Neural crest cell (in vitro differentiated cells): ENCODE measurements at regions not wholly inside any gene's neighbourhood (a gene's known extent, or its start where the extent isn't known, plus 50 kb on each side); places are given as distances from the start of the nearest gene placed in this dataset.
A peak's percentile ranks its signal among the peaks of the same experiment; 100 is the strongest.

Experiments
- DNase-seq: peaks from one replicate; pipeline ENCODE4 v3.0.0; 2021; ENCODE audit warnings: low read depth, mixed read lengths, low spot score
- H3K27ac Mint-ChIP-seq: one replicate; pipeline ENCODE4 v1.8.0; 2021; ENCODE audit warnings: mild to moderate bottlenecking, mixed read lengths; ENCODE audit not compliant: unreplicated experiment
- H3K27me3 Mint-ChIP-seq: 2 replicates; pipeline ENCODE4 v1.8.0; 2021; ENCODE audit warnings: low read depth, mild to moderate bottlenecking, mixed read lengths
- H3K36me3 Mint-ChIP-seq: 2 replicates; pipeline ENCODE4 v1.8.0; 2021; ENCODE audit warnings: low read depth, mild to moderate bottlenecking, mixed read lengths
- H3K4me1 Mint-ChIP-seq: 2 replicates; pipeline ENCODE4 v1.8.0; 2021; ENCODE audit warnings: mixed read lengths
- H3K4me3 Mint-ChIP-seq: one replicate; pipeline ENCODE4 v1.8.0; 2021; ENCODE audit warnings: mild to moderate bottlenecking, mixed read lengths
- H3K9me3 Mint-ChIP-seq: 2 replicates; pipeline ENCODE4 v1.8.0; 2021; ENCODE audit warnings: mixed read lengths
- TF ChIP-seq, protein P1 (sequence below): fragments of 200-600 bp; sonication (generic); conservative IDR thresholded peaks from 2 replicates; pipeline ENCODE4 v1.5.0; 2021; ENCODE audit warnings: antibody characterized with exemption, mild to moderate bottlenecking

DNA sequence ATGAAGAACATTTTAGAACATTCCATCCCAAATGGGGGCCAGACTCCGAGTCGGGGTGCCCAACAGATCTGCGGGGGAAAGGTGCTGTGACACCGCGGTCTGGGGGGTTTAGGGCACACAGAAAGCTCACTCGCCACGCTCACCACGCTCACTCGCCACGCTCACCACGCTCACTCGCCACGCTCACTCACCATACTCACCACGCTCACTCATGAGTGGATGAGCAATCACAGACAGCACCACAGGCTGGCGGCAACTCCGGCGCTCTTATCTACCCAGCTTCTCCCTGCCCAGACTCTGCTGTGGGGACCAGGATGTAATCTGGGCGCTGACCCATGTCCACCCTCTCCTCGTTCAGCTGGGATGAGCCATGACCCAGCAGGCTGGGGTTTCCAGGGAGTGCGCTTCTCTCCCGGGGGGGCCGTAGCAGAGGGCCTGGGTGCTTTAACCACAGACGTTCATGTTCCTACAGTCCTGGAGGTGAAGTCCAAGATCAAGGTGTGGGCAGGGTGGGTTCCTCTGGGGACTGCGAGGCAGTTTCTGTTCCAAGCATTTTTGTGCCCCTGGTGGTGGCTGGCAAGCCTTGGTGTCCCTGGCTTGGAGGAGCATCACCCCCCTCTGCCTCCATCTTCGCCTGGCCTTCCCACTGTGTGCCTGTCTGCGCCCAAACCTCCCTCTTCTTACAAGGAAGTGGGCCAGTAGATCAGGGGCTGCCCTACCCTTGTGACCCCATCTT is 141.2 kb downstream of the CTTN start:
- Mint-ChIP-seq H3K27me3 (peaks cover 2% of the 10 kb centered on the region), H3K27ac (peak overlapping the region; percentile 81), H3K9me3 (peaks cover 5% of the 10 kb centered on the region), H3K4me1 (peaks cover 4% of the 10 kb centered on the region), H3K4me3 (no peak overlapping the region), H3K36me3 (peaks cover 4% of the 10 kb centered on the region)
- TF ChIP-seq, protein P1, sequence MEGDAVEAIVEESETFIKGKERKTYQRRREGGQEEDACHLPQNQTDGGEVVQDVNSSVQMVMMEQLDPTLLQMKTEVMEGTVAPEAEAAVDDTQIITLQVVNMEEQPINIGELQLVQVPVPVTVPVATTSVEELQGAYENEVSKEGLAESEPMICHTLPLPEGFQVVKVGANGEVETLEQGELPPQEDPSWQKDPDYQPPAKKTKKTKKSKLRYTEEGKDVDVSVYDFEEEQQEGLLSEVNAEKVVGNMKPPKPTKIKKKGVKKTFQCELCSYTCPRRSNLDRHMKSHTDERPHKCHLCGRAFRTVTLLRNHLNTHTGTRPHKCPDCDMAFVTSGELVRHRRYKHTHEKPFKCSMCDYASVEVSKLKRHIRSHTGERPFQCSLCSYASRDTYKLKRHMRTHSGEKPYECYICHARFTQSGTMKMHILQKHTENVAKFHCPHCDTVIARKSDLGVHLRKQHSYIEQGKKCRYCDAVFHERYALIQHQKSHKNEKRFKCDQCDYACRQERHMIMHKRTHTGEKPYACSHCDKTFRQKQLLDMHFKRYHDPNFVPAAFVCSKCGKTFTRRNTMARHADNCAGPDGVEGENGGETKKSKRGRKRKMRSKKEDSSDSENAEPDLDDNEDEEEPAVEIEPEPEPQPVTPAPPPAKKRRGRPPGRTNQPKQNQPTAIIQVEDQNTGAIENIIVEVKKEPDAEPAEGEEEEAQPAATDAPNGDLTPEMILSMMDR: no peak
- DNase-seq: no peak

DNA sequence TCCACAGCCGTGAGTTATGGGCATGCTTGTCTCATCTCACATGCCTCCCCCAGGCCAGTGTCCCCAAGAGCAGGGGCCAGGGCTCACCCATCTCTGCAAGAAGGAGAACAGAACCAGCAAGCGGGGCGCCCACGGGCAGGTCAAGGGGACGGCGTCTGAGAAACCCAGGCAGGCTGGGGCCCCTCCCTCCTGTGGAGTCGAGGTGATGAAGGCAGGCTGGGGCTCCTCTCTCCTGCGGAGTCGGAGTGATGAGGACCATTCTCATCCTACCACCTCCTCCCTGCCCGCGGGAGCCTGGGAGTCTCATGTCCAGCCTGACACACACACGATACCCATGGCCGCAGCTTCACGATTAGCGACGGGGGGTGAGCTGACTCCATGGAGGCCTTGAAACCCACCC is 141.9 kb downstream of the CTTN start:
- DNase-seq: no peak

DNA sequence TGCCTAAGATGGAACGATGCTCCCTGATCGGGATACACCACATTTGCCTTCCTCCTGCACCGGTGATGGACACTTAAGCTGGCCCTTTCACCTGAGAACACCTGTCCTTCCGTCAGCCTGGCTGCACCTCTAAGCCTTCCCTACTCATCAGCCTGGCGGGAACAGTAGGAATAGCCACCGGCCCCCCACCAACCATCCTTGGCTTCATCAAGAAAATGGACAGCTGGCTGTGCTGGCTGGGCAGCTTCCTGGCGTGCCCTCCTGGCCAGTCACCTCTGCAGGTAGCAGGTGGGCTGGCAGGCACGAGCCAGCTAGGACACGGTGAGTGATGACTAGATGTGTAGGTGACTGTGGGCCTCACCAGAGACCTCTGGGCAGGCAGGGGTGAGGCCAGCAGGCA is 142.8 kb downstream of the CTTN start:
- no peak for DNase-seq
- TF ChIP-seq, protein P1: no peak
- peaks cover 2% of the 10 kb centered on the region for H3K27me3 Mint-ChIP-seq
- no peaks in the 10 kb centered on the region for H3K9me3 Mint-ChIP-seq
- no peaks in the 10 kb centered on the region for H3K36me3 Mint-ChIP-seq
- no peak overlapping the region for H3K27ac Mint-ChIP-seq
- H3K4me3 Mint-ChIP-seq: no peak overlapping the region
- H3K4me1 Mint-ChIP-seq: peaks cover 10% of the 10 kb centered on the region

More for the DNA sequence above, 141.9 kb downstream of the CTTN start:
- Mint-ChIP-seq H3K9me3 (peaks cover 2% of the 10 kb centered on the region), H3K4me3 (no peak overlapping the region), H3K36me3 (peaks cover 2% of the 10 kb centered on the region), H3K4me1 (peaks cover 6% of the 10 kb centered on the region), H3K27ac (no peak overlapping the region), H3K27me3 (peaks cover 2% of the 10 kb centered on the region)
- TF ChIP-seq, protein P1: no peak

DNA sequence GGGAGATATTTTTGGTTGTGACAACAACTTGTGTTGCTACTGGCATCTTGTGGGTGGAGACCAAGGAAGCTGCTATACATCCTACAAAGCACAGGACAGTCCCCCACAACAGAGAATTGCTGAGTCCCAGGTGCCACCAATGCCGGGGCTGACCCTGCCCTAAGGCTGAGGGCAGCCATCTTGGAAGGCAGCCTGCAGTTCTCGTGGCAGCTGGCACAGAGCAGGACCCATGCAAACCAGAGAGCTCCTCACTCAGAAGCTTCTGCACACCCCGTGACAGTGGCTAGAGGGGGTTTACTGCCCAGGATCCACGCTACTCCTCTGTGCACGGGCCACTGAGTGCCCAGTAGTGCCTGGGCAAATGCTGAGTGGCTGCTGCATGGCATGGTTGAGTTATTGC is 143.4 kb downstream of the CTTN start:
- H3K27me3 Mint-ChIP-seq: peaks cover 2% of the 10 kb centered on the region
- no peak overlapping the region for H3K4me3 Mint-ChIP-seq
- H3K4me1 Mint-ChIP-seq: peaks cover 10% of the 10 kb centered on the region
- no peaks in the 10 kb centered on the region for H3K36me3 Mint-ChIP-seq
- H3K9me3 Mint-ChIP-seq: no peaks in the 10 kb centered on the region
- TF ChIP-seq, protein P1: no peak
- DNase-seq: no peak
- no peak overlapping the region for H3K27ac Mint-ChIP-seq

DNA sequence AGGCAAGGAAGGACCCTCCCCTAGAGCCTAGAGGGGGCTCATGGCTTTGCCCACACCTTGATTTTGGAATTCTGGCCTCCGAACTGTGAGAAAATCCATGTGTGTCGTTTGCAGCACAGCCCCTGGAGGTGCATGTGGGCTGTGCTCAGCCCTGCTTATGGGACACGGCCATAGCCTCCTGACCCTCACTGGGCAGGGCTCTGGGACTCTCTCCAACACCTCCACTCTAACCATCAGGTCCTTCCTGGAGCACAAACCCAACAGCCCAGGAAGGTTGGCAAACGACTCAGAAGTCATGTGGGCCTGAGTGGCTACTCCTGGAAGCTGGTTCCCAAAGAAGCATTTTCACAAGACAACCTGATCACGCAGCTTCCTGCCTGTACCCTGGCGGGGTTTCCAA is 144.1 kb downstream of the CTTN start:
- Mint-ChIP-seq H3K36me3 (no peaks in the 10 kb centered on the region), H3K9me3 (no peaks in the 10 kb centered on the region), H3K27ac (no peak overlapping the region), H3K4me1 (peaks cover 18% of the 10 kb centered on the region), H3K27me3 (peaks cover 2% of the 10 kb centered on the region), H3K4me3 (no peak overlapping the region)
- TF ChIP-seq, protein P1: no peak
- DNase-seq: no peak
